Activated CD4-positive, alpha-beta T cell treated with anti-CD3 and anti-CD28 coated beads, Interleukin-2, amount 50 U/mL, for 48 hours (primary cell): ENCODE measurements at regions not wholly inside any gene's neighbourhood (a gene's known extent, or its start where the extent isn't known, plus 50 kb on each side); places are given as distances from the start of the nearest gene placed in this dataset.

ENCODE experiments used
- DNase-seq, 2 experiments: peaks; one replicate each; pipeline ENCODE4 v3.0.0-alpha.2; 2020

- DNase-seq: no peak
These were observed 51.8 kb upstream of the ANKRD34C start for GRCh38 chr15:79230766-79231165.

DNA sequence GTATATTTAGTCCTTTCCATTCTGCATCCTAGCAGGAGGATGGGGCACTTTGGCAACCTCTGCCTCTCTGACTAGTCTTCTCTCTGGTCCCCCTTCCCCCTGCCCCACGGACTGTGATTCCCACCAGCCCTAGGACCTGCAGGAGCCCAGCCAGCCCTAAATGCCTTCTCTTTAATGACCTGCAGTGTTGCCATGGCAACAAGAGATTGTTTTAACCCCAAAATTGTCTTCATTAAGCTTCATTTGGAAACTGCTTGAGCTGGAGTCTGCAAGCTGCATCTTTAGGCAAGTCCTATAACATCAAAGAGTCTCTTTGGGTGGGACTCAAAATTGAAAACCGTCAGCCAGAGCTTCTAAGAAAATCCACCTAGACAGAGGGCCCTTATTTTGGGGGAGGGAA, 59.7 kb upstream of the ANKRD34C start:
- DNase-seq: no peak

- DNase-seq: no peak
These were observed 60.8 kb upstream of the ANKRD34C start for GRCh38 chr15:79221696-79222095.

DNA sequence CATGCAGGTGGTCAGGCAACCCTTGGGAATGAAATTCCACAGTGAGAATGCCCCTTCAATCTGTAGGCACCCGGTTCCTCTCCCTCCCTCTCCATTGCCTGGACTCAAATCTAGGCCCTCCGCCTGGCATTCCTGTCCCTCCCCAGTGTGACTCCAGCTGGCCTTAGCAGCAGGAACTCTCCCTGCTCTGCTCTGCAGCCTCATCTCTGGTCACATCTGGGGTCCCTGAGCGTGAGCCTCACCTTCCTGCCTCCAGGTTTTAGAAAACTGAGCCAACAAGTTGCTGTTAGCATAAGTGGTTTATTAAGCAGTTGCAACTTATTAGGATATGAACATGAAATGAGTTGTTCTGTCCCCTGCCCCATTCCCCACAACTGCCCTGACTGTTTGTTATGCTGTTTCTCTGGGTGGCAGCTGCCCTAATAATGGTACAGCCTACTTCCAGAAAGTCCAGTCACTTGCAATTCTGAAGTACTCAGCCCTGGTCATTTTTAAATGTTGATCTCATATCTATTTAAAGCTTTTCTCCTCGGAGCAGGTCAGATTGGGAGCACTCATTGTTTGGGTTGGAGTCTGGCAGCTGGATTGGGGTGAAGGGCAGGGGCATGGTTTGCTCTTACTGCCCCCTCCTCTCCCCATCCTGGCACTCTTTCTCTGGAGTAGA, 63.0 kb upstream of the ANKRD34C start:
- DNase-seq: no peak

DNA sequence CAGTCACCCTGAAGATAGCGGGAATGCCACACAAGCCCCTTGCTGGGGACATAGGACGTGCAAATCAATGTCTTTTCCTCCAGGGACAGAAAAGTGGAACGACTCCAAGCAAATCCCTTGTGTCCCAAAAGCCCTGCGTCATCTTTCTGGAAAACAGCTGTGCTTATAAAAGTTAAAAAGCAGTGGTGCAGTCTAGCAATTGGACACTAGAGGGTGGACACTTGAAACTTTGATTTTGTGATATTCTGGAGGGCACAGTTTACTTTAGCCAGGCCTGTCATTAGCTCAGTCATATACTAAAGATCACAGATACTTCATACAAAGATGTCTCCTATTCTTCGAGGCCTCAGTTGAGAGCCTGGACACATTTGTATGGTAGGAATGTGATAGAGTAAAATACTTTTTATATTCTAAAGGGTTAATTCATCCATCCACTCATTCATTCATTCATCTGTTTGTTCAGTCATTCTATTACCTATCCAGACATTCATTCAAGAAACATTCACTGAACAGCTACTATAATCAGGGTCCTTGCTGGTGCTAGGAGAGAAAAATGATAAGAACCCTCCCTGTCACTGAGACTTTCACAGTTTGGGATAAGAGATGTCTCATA, 63.8 kb upstream of the ANKRD34C start:
- DNase-seq: no peak

- no peak for DNase-seq
These were observed 68.9 kb upstream of the ANKRD34C start for GRCh38 chr15:79213650-79214049.

DNA sequence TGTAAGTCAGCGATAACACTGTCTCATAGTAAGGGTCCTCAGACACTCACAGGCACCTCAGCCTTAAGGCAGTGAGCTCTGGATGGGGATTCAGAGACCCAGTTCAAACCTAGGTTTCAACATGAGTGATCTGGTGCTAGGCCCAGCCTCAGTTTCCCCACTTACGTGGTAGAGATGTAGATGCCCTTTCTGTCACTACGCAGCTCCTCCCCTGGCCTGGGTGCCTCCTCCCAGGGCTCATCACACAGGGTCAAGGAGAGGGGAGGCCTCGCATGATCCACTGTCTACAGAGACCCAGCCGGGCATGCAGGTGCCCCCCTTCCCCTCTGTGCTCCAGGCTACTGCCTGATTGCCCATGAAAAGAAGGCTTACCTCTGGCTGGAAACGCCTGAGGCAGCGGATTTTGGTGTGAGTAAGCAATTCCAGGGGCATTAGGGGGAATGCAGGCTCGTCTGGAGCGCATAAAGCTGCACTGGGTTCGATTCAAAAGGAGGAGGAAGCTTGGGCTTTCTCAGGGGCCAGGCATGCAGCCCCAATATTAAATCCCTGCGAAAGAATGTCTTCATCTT, 69.8 kb upstream of the ANKRD34C start:
- no peak for DNase-seq

- DNase-seq: no peak
These were observed 71.0 kb upstream of the ANKRD34C start for GRCh38 chr15:79211481-79211880.

GRCh38 chr15:79209690-79210089, 72.8 kb upstream of the ANKRD34C start:
- DNase-seq: no peak

DNA sequence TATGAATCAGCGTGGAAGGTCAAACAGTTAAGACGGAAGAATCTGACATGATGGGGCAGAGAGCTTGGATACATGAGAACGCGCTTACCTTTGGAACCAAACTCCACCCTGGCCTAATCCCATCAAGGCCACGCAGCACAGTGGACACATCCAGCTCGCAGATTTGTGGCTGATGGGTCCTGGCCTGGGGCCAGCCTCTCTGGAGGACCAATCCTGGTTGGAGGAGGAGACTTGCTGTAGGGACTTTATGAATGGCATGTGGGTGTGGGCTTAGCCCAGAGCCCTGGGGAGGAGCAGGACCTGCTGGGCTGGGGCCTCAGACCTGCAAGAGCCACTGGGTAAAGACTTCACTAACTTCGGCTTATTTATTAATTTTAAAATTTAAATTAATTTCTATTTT, 73.4 kb upstream of the ANKRD34C start:
- no peak for DNase-seq

- no peak for DNase-seq
These were observed 74.3 kb upstream of the ANKRD34C start for GRCh38 chr15:79208179-79208578.

DNA sequence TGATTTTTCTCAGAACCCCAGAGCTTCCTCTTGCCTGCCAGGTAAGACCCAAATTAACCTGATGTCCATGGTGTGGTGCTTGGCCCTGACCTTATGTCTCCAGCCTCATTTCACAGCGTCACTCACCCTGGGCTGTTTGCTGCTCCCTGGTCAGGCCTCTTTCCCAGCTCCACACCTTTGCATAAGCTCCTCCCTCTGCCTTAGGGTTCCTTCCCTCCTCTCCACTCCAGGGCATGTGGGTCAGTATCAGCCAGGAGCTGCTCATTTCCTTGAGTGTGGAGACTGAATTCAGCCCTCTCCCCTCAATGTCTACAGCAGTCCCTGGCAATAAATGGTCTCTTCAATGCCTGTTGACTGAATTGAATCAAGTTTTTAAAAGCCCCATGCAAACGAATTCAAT, 75.6 kb upstream of the ANKRD34C start:
- no peak for DNase-seq

GRCh38 chr15:79204886-79205675, 77.4 kb upstream of the ANKRD34C start:
- no peak for DNase-seq

DNA sequence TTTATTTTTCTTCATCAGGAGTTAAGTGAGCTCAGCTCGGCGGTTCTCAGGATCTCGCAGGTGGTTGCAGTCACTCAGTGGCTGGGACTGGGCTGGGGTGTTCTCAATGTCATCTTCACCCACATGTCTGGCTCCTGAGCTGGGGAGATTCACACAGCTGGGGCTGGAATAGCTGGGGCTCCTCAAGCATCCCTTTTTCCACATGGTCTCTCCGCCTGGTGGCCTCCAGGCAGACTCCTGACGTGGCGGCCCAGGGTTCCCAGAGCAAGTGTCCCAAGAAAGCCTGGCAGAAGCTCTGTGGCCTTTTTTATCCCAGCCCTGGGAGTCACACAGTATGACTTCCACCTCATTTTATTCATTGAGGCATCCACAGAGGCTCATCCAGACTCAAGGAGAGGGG, 84.1 kb upstream of the ANKRD34C start:
- DNase-seq: no peak

GRCh38 chr15:79197285-79197684, 85.2 kb upstream of the ANKRD34C start:
- DNase-seq: no peak

- DNase-seq: no peak
These were observed 86.7 kb upstream of the ANKRD34C start for GRCh38 chr15:79195802-79196201.

DNA sequence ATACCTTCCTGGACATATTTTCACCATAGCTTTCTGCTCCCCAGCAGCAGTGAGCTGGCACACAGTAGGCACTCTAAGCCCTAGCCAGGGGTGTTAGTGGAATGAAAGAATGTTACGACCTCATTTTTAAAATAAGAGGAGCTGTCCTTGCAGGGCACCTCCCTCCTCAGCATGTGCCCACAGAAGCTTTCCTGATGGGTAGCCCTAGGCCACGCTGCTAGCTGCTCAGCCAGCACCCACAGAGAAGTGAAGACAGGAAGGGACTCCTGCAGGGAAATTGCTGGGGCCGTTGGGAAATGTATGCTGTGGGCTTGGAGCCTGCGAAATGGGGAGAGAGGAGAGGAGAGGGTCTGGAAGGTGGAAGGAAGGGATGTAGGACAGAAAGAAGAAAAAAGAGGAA, 87.3 kb upstream of the ANKRD34C start:
- no peak for DNase-seq

- no peak for DNase-seq
These were observed 88.1 kb upstream of the ANKRD34C start for GRCh38 chr15:79194386-79194785.

DNA sequence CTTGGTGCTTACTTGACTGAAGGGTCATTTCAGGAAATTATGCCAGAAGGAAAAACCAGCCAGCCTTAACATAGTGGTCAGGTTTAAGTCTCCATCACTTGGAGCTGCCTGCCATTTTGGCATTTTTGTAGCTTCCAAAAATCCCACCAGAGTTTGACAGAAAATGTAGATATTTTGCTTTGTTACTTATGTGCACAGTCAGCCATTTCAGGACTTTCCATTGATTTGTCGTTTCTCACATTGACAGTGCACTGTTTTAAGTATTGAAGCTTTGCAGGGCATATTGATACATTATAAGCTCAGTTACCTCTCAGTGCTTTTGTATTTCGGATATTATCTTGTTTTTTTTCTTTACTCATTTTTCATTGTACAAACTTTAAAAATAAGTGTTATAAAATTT, 89.0 kb upstream of the ANKRD34C start:
- no peak for DNase-seq

- DNase-seq: no peak
These were observed 89.4 kb upstream of the ANKRD34C start for GRCh38 chr15:79193103-79193502.

DNA sequence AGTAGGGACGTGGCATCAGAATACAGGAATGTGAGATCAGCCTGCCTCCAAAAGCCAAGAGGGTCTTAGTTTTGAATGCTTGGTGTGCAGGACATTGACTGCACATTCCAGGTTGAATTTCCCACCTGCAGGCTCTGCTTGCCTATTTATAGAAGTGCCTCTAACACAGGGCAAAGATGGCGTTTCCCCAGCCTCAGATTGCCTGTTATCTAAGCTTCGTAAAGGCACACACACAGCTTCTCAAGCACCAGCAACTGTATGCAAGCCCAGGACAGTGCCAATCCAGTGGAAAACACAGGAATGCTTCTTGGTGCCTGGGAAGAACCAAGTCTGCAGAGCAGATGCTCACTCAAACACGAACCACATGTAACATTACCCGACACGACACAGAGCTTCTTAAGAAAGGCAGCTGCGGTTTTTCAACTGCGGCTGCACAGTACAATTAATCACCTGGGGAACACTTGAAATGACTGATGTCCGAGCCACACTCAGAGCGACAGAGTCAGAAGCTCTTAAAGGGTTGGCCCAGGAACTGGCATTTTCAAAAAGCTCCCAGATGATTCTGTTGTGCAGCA, 90.0 kb upstream of the ANKRD34C start:
- no peak for DNase-seq

DNA sequence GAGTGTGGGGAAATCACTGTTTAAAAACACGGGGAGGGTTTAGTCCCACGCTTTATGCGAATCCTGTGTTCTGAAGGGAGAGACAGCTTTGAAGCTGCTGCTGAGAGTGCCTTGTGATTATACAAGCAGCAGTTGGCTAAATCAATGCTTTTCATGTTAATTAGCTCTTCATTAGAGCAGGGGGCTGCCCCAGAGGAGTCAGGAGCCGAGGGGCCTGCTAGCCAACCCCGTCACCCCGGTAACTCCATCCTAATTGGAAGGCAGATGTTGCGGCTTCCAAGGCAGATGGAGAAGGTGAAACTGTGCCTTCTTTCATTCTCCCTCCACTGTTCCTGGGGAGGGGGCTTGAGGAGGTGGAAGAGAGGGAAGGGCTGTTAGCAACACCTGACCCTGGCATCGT, 92.4 kb upstream of the ANKRD34C start:
- no peak for DNase-seq

GRCh38 chr15:79186616-79187015, 95.9 kb upstream of the ANKRD34C start:
- no peak for DNase-seq

DNA sequence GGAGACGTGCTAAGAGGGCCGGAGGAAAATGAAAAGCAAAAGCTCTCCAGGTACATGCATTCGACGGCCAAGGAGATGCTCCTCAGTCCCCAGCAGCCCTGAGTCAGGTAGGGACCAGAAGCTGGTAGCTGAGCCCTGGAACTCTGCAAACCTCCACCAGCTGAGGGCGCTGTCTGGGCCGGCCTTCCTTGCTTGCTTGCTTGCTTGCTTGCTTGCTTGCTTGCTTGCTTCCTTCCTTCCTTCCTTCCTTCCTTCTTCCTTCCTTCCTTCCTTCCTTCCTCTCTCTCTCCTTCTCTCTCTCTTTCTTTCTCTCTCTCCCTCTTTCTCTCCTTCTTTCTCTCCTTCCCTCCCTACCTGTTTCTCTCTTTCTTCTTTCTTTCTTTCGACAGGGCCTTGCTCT, 94.6 kb upstream of the RASGRF1 start:
- peak; percentile 58 to 60 for DNase-seq
